ENCODE measurements at regions not wholly inside any gene's neighbourhood (a gene's known extent, or its start where the extent isn't known, plus 50 kb on each side); places are given as distances from the start of the nearest gene placed in this dataset.
"Not testable (repeated sequence)": the region's sequence is repeated elsewhere in the genome, so short reads cannot be mapped to it uniquely, and the experiment has no call there.

- peaks cover 0 to 9% (median 2%) of the 10 kb centered on the region in 5 donors for H3K9me3 ChIP-seq (ENCODE audit: control insufficient read depth in 5 of 5, low read length in 5 of 5)
- H3K4me1 ChIP-seq (ENCODE audit: control insufficient read depth in 5 of 5, insufficient read depth in 5 of 5, low read length in 5 of 5) = peaks cover 0 to 3% (median 0%) of the 10 kb centered on the region in 5 donors
- H3K36me3 ChIP-seq (ENCODE audit: control insufficient read depth in 5 of 5, insufficient read depth in 5 of 5, low read length in 5 of 5) = no peaks in the 10 kb centered on the region
- no peaks in the 10 kb centered on the region for H3K27me3 ChIP-seq (ENCODE audit: control insufficient read depth in 5 of 5, insufficient read depth in 4 of 5, low read length in 5 of 5)
- no peak overlapping the region for H3K27ac ChIP-seq (ENCODE audit: low read depth, low read length)
- H3K9ac ChIP-seq (ENCODE audit: low read length in 5 of 5) = no peak overlapping the region
- H3K4me3 ChIP-seq (ENCODE audit: low read depth in 1 of 5, low read length in 5 of 5) = no peak overlapping the region
Measured at GRCh38 chr3:6753536-6753935, 107.4 kb upstream of the GRM7 start.

GRCh38 chr3:6769532-6770396, 91.2 kb upstream of the GRM7 start:
- H3K27ac ChIP-seq (ENCODE audit: low read depth, low read length); H3K27me3 ChIP-seq (ENCODE audit: control insufficient read depth in 5 of 5, insufficient read depth in 4 of 5, low read length in 5 of 5); H3K9ac ChIP-seq (ENCODE audit: low read length in 5 of 5); H3K4me1 ChIP-seq (ENCODE audit: control insufficient read depth in 5 of 5, insufficient read depth in 5 of 5, low read length in 5 of 5); H3K9me3 ChIP-seq (ENCODE audit: control insufficient read depth in 5 of 5, low read length in 5 of 5); H3K4me3 ChIP-seq (ENCODE audit: low read depth in 1 of 5, low read length in 5 of 5); H3K36me3 ChIP-seq (ENCODE audit: control insufficient read depth in 5 of 5, insufficient read depth in 5 of 5, low read length in 5 of 5): not testable (repeated sequence)

DNA sequence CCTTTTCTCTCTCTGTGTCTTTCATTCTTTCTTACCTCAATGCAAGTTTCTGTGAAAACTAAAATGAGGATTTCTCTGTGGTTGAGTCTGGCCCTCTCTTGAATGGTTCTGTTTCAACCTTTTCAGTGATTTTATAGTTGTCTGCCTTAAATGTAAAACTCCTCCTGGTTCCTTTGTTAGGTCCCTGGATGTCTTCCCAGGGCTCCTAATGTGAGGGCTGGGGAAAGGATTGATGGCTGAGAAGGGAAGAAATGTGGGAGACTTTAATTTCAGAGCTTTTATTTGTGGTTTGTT, 90.6 kb upstream of the GRM7 start:
- H3K27ac ChIP-seq (ENCODE audit: low read depth, low read length) = no peak overlapping the region

DNA sequence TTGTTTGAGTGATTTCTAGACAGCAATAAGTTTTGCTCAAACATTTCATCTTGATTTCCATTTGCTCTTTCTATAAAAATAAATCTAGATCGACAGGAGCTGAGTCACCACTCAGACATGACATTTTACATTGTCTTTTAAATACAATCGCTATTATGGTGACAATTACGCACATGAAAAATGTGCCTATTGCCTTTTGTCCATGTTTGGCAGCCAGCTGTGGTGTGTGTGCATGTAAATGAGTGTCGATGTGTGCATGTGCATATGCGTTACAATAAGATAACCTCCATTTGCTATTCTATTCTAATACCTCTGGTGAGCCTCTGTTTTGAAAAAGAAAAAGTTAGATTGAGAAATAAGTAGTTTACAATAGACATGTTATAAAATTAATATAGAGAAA, 89.7 kb upstream of the GRM7 start:
- Histone ChIP-seq H3K27me3 (ENCODE audit: control insufficient read depth in 5 of 5, insufficient read depth in 4 of 5, low read length in 5 of 5) (no peaks in the 10 kb centered on the region), H3K9ac (ENCODE audit: low read length in 5 of 5) (no peak overlapping the region), H3K36me3 (ENCODE audit: control insufficient read depth in 5 of 5, insufficient read depth in 5 of 5, low read length in 5 of 5) (no peaks in the 10 kb centered on the region), H3K4me1 (ENCODE audit: control insufficient read depth in 5 of 5, insufficient read depth in 5 of 5, low read length in 5 of 5) (peaks cover 0 to 6% (median 0%) of the 10 kb centered on the region in 5 donors), H3K9me3 (ENCODE audit: control insufficient read depth in 5 of 5, low read length in 5 of 5) (no peaks in the 10 kb centered on the region), H3K27ac (ENCODE audit: low read depth, low read length) (no peak overlapping the region), H3K4me3 (ENCODE audit: low read depth in 1 of 5, low read length in 5 of 5) (no peak overlapping the region)

More for the DNA sequence above, 90.6 kb upstream of the GRM7 start:
- no peaks in the 10 kb centered on the region for H3K27me3 ChIP-seq (ENCODE audit: control insufficient read depth in 5 of 5, insufficient read depth in 4 of 5, low read length in 5 of 5)
- H3K36me3 ChIP-seq (ENCODE audit: control insufficient read depth in 5 of 5, insufficient read depth in 5 of 5, low read length in 5 of 5) = no peaks in the 10 kb centered on the region
- H3K9ac ChIP-seq (ENCODE audit: low read length in 5 of 5) = no peak overlapping the region
- no peak overlapping the region for H3K4me3 ChIP-seq (ENCODE audit: low read depth in 1 of 5, low read length in 5 of 5)
- H3K9me3 ChIP-seq (ENCODE audit: control insufficient read depth in 5 of 5, low read length in 5 of 5) = no peaks in the 10 kb centered on the region
- H3K4me1 ChIP-seq (ENCODE audit: control insufficient read depth in 5 of 5, insufficient read depth in 5 of 5, low read length in 5 of 5) = peaks cover 0 to 6% (median 0%) of the 10 kb centered on the region in 5 donors

DNA sequence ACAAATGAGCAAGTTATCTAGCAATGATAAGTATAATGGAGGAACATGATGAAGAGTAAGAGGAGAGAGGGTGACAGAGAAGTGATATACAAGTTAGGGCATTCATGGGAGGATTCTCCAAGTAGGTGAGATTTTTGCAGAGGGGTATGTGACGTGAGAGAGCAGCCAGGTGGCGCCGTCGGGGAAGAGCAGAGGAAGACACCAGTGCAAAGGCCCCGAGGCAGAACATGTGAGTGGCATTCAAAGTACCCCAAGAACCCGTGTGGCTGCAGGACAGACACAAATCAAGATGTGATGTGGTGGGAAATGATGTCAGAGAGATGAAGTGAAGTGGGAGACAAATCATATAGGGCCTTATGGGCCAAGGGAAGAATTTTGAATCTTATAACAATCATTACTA, 81.8 kb upstream of the GRM7 start:
- H3K27ac ChIP-seq (ENCODE audit: low read depth, low read length) = no peak overlapping the region
- no peak overlapping the region for H3K9ac ChIP-seq (ENCODE audit: low read length in 5 of 5)
- H3K4me1 ChIP-seq (ENCODE audit: control insufficient read depth in 5 of 5, insufficient read depth in 5 of 5, low read length in 5 of 5) = no peaks in the 10 kb centered on the region
- H3K36me3 ChIP-seq (ENCODE audit: control insufficient read depth in 5 of 5, insufficient read depth in 5 of 5, low read length in 5 of 5) = no peaks in the 10 kb centered on the region
- no peaks in the 10 kb centered on the region for H3K9me3 ChIP-seq (ENCODE audit: control insufficient read depth in 5 of 5, low read length in 5 of 5)
- no peak overlapping the region for H3K4me3 ChIP-seq (ENCODE audit: low read depth in 1 of 5, low read length in 5 of 5)
- H3K27me3 ChIP-seq (ENCODE audit: control insufficient read depth in 5 of 5, insufficient read depth in 4 of 5, low read length in 5 of 5) = no peaks in the 10 kb centered on the region

- H3K4me1 ChIP-seq (ENCODE audit: control insufficient read depth in 5 of 5, insufficient read depth in 5 of 5, low read length in 5 of 5) = no peaks in the 10 kb centered on the region
- no peak overlapping the region for H3K27ac ChIP-seq (ENCODE audit: low read depth, low read length)
- no peaks in the 10 kb centered on the region for H3K9me3 ChIP-seq (ENCODE audit: control insufficient read depth in 5 of 5, low read length in 5 of 5)
Measured at GRCh38 chr3:6781092-6781491, 79.8 kb upstream of the GRM7 start.

GRCh38 chr3:6785726-6786125, 75.2 kb upstream of the GRM7 start:
- no peaks in the 10 kb centered on the region for H3K27me3 ChIP-seq (ENCODE audit: control insufficient read depth in 5 of 5, insufficient read depth in 4 of 5, low read length in 5 of 5)
- H3K27ac ChIP-seq (ENCODE audit: low read depth, low read length) = no peak overlapping the region

More at GRCh38 chr3:6781092-6781491, 79.8 kb upstream of the GRM7 start:
- Histone ChIP-seq H3K4me3 (ENCODE audit: low read depth in 1 of 5, low read length in 5 of 5) (no peak overlapping the region), H3K27me3 (ENCODE audit: control insufficient read depth in 5 of 5, insufficient read depth in 4 of 5, low read length in 5 of 5) (no peaks in the 10 kb centered on the region), H3K36me3 (ENCODE audit: control insufficient read depth in 5 of 5, insufficient read depth in 5 of 5, low read length in 5 of 5) (no peaks in the 10 kb centered on the region), H3K9ac (ENCODE audit: low read length in 5 of 5) (no peak overlapping the region)

DNA sequence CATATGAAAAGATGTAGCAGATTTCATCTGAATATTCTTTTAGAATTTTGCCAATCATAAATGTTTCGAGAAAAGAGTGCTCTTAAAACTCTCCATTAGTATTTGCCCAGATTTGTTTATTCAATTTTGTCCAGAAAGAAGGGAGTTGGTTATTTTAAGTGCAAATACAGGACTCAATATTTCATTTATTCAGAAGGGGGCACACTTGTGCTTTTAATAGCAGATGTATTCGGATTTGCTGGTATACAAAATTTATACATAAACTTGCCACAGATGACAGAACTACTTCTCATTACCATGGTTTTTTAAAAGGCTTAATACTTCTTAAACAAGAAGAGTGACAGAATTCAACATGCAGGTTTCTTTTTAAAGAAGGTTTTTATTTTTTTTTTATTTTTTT, 69.8 kb upstream of the GRM7 start:
- Histone ChIP-seq H3K9ac (ENCODE audit: low read length in 5 of 5) (no peak overlapping the region), H3K4me3 (ENCODE audit: low read depth in 1 of 5, low read length in 5 of 5) (no peak overlapping the region), H3K27me3 (ENCODE audit: control insufficient read depth in 5 of 5, insufficient read depth in 4 of 5, low read length in 5 of 5) (no peaks in the 10 kb centered on the region), H3K36me3 (ENCODE audit: control insufficient read depth in 5 of 5, insufficient read depth in 5 of 5, low read length in 5 of 5) (no peaks in the 10 kb centered on the region), H3K4me1 (ENCODE audit: control insufficient read depth in 5 of 5, insufficient read depth in 5 of 5, low read length in 5 of 5) (no peaks in the 10 kb centered on the region), H3K27ac (ENCODE audit: low read depth, low read length) (no peak overlapping the region), H3K9me3 (ENCODE audit: control insufficient read depth in 5 of 5, low read length in 5 of 5) (no peaks in the 10 kb centered on the region)

More at GRCh38 chr3:6785726-6786125, 75.2 kb upstream of the GRM7 start:
- Histone ChIP-seq H3K9me3 (ENCODE audit: control insufficient read depth in 5 of 5, low read length in 5 of 5) (no peaks in the 10 kb centered on the region), H3K4me3 (ENCODE audit: low read depth in 1 of 5, low read length in 5 of 5) (no peak overlapping the region), H3K4me1 (ENCODE audit: control insufficient read depth in 5 of 5, insufficient read depth in 5 of 5, low read length in 5 of 5) (no peaks in the 10 kb centered on the region), H3K36me3 (ENCODE audit: control insufficient read depth in 5 of 5, insufficient read depth in 5 of 5, low read length in 5 of 5) (no peaks in the 10 kb centered on the region), H3K9ac (ENCODE audit: low read length in 5 of 5) (no peak overlapping the region)

GRCh38 chr3:6799264-6799915, 61.5 kb upstream of the GRM7 start:
- Histone ChIP-seq H3K36me3 (ENCODE audit: control insufficient read depth in 5 of 5, insufficient read depth in 5 of 5, low read length in 5 of 5) (no peaks in the 10 kb centered on the region), H3K9ac (ENCODE audit: low read length in 5 of 5) (no peak overlapping the region), H3K4me3 (ENCODE audit: low read depth in 1 of 5, low read length in 5 of 5) (no peak overlapping the region)

DNA sequence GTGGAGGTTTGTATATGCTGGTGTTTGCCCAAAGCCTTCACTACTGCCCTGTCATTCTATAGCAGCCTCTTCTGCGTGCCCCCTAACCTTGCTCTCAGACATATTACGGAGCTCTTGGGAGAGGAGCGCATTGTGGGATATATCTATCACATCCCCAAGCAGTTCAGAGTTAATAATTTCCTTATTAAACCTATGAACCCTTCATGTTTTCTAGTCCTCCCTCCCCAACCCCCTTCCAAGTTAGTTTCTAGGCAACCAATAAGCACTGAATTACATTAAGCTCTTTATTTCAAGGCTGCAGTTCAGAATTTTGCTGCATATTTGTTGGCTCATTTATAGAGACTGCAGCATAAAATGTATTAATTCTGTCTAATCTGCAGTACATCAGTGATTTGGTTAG, 57.3 kb upstream of the GRM7 start:
- H3K36me3 ChIP-seq (ENCODE audit: control insufficient read depth in 5 of 5, insufficient read depth in 5 of 5, low read length in 5 of 5) = no peaks in the 10 kb centered on the region
- peaks cover 0 to 7% (median 0%) of the 10 kb centered on the region in 5 donors for H3K4me1 ChIP-seq (ENCODE audit: control insufficient read depth in 5 of 5, insufficient read depth in 5 of 5, low read length in 5 of 5)
- H3K9me3 ChIP-seq (ENCODE audit: control insufficient read depth in 5 of 5, low read length in 5 of 5) = no peaks in the 10 kb centered on the region
- H3K4me3 ChIP-seq (ENCODE audit: low read depth in 1 of 5, low read length in 5 of 5) = no peak overlapping the region
- H3K27ac ChIP-seq (ENCODE audit: low read depth, low read length) = no peak overlapping the region
- H3K9ac ChIP-seq (ENCODE audit: low read length in 5 of 5) = no peak overlapping the region
- H3K27me3 ChIP-seq (ENCODE audit: control insufficient read depth in 5 of 5, insufficient read depth in 4 of 5, low read length in 5 of 5) = no peaks in the 10 kb centered on the region

More at GRCh38 chr3:6799264-6799915, 61.5 kb upstream of the GRM7 start:
- Histone ChIP-seq H3K27me3 (ENCODE audit: control insufficient read depth in 5 of 5, insufficient read depth in 4 of 5, low read length in 5 of 5) (no peaks in the 10 kb centered on the region), H3K9me3 (ENCODE audit: control insufficient read depth in 5 of 5, low read length in 5 of 5) (no peaks in the 10 kb centered on the region), H3K27ac (ENCODE audit: low read depth, low read length) (no peak overlapping the region), H3K4me1 (ENCODE audit: control insufficient read depth in 5 of 5, insufficient read depth in 5 of 5, low read length in 5 of 5) (no peaks in the 10 kb centered on the region)
